Superior temporal gyrus (tissue), 1 donor: ENCODE measurements at regions not wholly inside any gene's neighbourhood (a gene's known extent, or its start where the extent isn't known, plus 50 kb on each side); places are given as distances from the start of the nearest gene placed in this dataset.

Experiments used
- DNase-seq: peaks from one replicate; pipeline ENCODE4 v3.0.0-alpha.2; 2016; ENCODE audit errors: extremely low spot score

GRCh38 chr10:62880162-62880561, 64.0 kb upstream of the EGR2 start:
- DNase-seq, result no peak

DNA sequence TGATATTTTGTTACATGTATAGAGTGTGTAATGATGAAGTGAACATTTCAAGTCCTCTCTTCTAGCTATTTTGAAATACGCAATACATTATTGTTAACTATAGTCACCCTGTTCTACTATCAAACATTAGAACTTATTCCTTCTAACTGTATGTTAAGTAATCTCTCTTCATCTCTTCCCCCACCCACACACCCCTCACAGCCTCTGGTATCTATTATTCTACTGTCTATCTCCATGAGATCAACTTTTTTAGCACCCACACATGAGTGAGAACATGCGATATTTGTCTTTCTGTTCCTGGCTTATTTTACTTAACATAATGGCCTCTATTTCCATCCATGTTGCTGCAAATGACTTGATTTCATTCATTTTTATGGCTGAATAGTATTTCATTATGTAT, 57.7 kb upstream of the EGR2 start:
- DNase-seq, result no peak

DNA sequence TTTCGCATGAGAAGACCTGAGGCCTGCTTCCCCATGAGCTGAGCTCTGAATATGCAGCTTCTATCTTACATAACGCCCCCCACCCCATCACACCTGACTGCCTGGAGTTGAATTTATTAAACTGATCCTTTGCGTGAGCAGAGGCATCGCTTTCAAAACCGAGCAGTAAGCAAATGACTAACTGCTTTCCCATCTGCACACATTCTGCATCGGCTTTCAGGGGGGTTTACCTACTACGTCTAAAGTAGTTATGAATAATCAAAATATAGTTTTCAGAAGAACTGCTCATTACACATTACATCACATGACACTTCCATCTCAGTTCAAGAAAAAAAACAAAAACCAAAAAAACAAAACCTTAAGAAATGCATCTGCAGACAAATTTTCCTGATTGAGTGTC, 54.7 kb upstream of the EGR2 start:
- DNase-seq, result no peak

DNA sequence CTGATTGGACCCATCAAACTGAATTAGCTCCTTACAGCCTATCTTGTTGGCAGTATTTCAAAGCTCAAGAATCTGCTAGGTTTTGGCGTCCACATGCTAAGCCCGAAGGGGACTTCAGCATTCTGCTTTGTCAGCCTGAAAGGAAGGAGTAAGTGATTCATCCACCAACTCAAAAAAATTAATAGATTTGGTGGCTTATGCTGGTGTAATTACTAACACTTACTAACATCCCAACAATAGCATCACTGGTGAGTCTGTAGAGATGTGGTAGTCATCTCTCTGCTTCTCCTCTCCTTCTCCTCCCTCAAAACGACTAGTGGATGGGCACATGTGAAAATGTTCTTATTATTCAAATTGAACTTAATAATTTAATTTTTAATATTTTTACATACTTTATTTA, 53.8 kb upstream of the EGR2 start:
- no peak for DNase-seq

DNA sequence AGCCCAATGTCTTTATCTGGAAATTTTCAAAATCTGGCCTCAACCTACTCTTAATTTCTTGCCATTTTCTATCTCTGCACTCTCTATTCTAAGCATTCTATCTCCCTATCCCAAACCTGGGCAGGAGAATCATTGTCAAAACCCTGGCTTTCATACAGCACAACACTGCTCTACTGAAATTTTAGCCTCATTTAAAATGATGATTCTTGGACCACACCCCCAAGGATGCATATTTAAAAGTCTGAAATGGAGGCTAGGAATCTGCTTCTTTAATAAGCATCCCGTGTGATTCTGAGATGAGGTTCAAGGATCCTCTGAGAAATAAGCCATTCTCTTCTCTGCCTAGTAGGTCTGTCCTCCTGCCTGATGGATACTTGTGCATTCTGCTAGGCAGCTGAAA, 50.8 kb upstream of the EGR2 start:
- DNase-seq, result no peak

GRCh38 chr10:62866451-62866850, 50.3 kb upstream of the EGR2 start:
- DNase-seq, result no peak
